DND-41 (cell line): ENCODE measurements at regions not wholly inside any gene's neighbourhood (a gene's known extent, or its start where the extent isn't known, plus 50 kb on each side); places are given as distances from the start of the nearest gene placed in this dataset.

Experiments
- CTCF ChIP-seq: IDR thresholded peaks from 2 replicates; pipeline ENCODE4 v1.5.1; 2012; ENCODE audit warnings: borderline replicate concordance, low read length, moderate library complexity, mild to moderate bottlenecking; ENCODE audit not compliant: poor library complexity, severe bottlenecking; ENCODE audit errors: extremely low read depth
- EZH2 ChIP-seq: IDR thresholded peaks from 3 replicates; pipeline ENCODE4 v1.6.1; 2012; ENCODE audit warnings: borderline replicate concordance, low read depth, mild to moderate bottlenecking, moderate library complexity, low read length, inconsistent platforms; ENCODE audit not compliant: severe bottlenecking

- TF ChIP-seq CTCF (no peak), EZH2 (no peak)
Measured at GRCh38 chr2:193562031-193562430, 1367.3 kb upstream of the TMEFF2 start.
